ENCODE measurements at regions not wholly inside any gene's neighbourhood (a gene's known extent, or its start where the extent isn't known, plus 50 kb on each side); places are given as distances from the start of the nearest gene placed in this dataset.

DNA sequence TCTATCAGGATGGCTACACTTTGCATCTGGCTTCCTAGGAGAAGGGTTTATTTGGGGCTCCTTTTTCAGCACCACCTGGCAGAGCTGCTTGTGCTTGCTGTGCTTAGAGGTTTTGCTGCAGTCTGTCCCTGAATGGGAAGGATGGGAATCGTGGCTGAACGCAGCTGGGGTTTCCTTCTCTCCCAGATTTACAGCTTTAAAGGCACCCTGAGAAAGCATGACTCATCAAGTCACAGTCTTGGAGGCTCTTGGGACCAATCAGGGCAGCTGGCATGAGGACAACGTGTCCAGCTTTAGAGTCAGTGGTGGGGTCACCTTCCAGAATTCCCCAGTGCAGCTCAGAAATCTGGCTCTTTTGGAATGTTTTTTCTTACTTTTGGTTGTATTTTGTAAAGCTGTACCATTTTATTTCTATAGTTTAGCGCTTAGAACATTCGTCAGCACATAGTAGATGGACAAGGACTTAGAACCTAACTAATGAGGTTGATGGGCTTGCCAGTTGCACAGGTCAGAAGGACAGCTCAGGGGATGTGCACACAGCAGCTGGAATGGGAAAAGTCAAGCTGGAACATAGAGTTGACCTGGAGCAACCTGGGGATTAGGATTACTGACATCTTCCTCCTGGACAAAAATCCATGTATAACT lies 222.6 kb downstream of the PRDM2 start:
- ChIA-PET POLR2A (interaction anchor here (0.7 kb wide), 1 partner anchor 1424 kb away, joined by 5 read pairs; no protein-coding TSS in a partner anchor), CTCF (interaction anchor here (1.1 kb wide), 1 partner anchor 9 kb away, joined by 4 read pairs; no protein-coding TSS in a partner anchor)
- TF ChIP-seq, protein P1, sequence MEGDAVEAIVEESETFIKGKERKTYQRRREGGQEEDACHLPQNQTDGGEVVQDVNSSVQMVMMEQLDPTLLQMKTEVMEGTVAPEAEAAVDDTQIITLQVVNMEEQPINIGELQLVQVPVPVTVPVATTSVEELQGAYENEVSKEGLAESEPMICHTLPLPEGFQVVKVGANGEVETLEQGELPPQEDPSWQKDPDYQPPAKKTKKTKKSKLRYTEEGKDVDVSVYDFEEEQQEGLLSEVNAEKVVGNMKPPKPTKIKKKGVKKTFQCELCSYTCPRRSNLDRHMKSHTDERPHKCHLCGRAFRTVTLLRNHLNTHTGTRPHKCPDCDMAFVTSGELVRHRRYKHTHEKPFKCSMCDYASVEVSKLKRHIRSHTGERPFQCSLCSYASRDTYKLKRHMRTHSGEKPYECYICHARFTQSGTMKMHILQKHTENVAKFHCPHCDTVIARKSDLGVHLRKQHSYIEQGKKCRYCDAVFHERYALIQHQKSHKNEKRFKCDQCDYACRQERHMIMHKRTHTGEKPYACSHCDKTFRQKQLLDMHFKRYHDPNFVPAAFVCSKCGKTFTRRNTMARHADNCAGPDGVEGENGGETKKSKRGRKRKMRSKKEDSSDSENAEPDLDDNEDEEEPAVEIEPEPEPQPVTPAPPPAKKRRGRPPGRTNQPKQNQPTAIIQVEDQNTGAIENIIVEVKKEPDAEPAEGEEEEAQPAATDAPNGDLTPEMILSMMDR (IDR thresholded peaks at IDR 0.05), result no peak
- no peak for TF ChIP-seq EZH2 (IDR thresholded peaks at IDR 0.05; ENCODE audit: borderline replicate concordance, insufficient read depth, low read depth, low read length, poor library complexity, severe bottlenecking)
- Histone ChIP-seq H3K27me3 (replicated peaks in 1 of 4; ENCODE audit: control extremely low read depth in 1 of 4, control insufficient read depth in 3 of 4, insufficient read depth in 4 of 4, low read length in 3 of 4) (peaks cover 0 to 5% (median 2%) of the 10 kb centered on the region in 4 experiments), H3K4me2 (replicated peaks; ENCODE audit: low read depth, low read length, poor library complexity, severe bottlenecking) (no peak overlapping the region), H3K9me3 (ENCODE audit: control extremely low read depth in 1 of 3, control insufficient read depth in 2 of 3, insufficient read depth in 1 of 3, low read length in 2 of 3) (no peaks in the 10 kb centered on the region), H3K4me3 (ENCODE audit: control extremely low read depth in 1 of 5, extremely low read depth in 1 of 5, insufficient read depth in 1 of 5, low read depth in 2 of 5, low read length in 4 of 5) (no peak overlapping the region), H3K4me1 (ENCODE audit: control insufficient read depth in 2 of 2, insufficient read depth in 2 of 2, low read length in 2 of 2) (no peaks in the 10 kb centered on the region), H4K20me1 (ENCODE audit: control insufficient read depth, insufficient read depth, low read length, poor library complexity, severe bottlenecking) (no peaks in the 10 kb centered on the region), H3K9ac (ENCODE audit: low read length) (no peak overlapping the region), H2AFZ (ENCODE audit: insufficient read depth, low read depth, low read length, poor library complexity, severe bottlenecking) (no peak overlapping the region), H3K79me2 (ENCODE audit: control insufficient read depth, insufficient read depth, low read length) (no peaks in the 10 kb centered on the region), H3K27ac (ENCODE audit: low read length in 2 of 2) (no peak overlapping the region), H3K36me3 (replicated peaks in 1 of 2; ENCODE audit: control extremely low read depth in 1 of 2, control insufficient read depth in 1 of 2, extremely low read depth in 1 of 2, insufficient read depth in 2 of 2, low read length in 1 of 2) (no peaks in the 10 kb centered on the region)
- DNase-seq, result no peak
- intact Hi-C loops (cut with micrococcal nuclease), result no loop called here
- Mint-ChIP-seq H3K4me1 (no peaks in the 10 kb centered on the region), H3K4me3 (no peak overlapping the region), H3K27ac (no peak overlapping the region), H3K27me3 (peaks cover 36% of the 10 kb centered on the region), H3K9me3 (ENCODE audit: insufficient read depth) (peaks cover 2% of the 10 kb centered on the region)
- ATAC-seq (ENCODE audit: low read depth), result no peak
- 79% methylated on average over 3 of the region's 5 CpGs for WGBS (ENCODE audit: insufficient coverage)

- H3K27ac ChIP-seq (ENCODE audit: low read length in 2 of 2), result no peak overlapping the region
- no peak overlapping the region for H3K4me3 ChIP-seq (ENCODE audit: control extremely low read depth in 1 of 5, extremely low read depth in 1 of 5, insufficient read depth in 1 of 5, low read depth in 2 of 5, low read length in 4 of 5)
- H3K9me3 ChIP-seq (ENCODE audit: control extremely low read depth in 1 of 3, control insufficient read depth in 2 of 3, insufficient read depth in 1 of 3, low read length in 2 of 3), result no peaks in the 10 kb centered on the region
- ChIA-PET CTCF (no interaction called here), POLR2A (no interaction called here)
- H3K27me3 ChIP-seq (replicated peaks in 1 of 4; ENCODE audit: control extremely low read depth in 1 of 4, control insufficient read depth in 3 of 4, insufficient read depth in 4 of 4, low read length in 3 of 4), result peaks cover 0 to 15% (median 4%) of the 10 kb centered on the region in 4 experiments
- no peak for DNase-seq
- no peak for TF ChIP-seq EZH2 (IDR thresholded peaks at IDR 0.05; ENCODE audit: borderline replicate concordance, insufficient read depth, low read depth, low read length, poor library complexity, severe bottlenecking)
- TF ChIP-seq, protein P1 (IDR thresholded peaks at IDR 0.05), result no peak
- H2AFZ ChIP-seq (ENCODE audit: insufficient read depth, low read depth, low read length, poor library complexity, severe bottlenecking), result no peak overlapping the region
- no peak overlapping the region for H3K9ac ChIP-seq (ENCODE audit: low read length)
- H3K4me1 Mint-ChIP-seq, result no peaks in the 10 kb centered on the region
- intact Hi-C loops (cut with micrococcal nuclease), result no loop called here
- no peak overlapping the region for H3K4me2 ChIP-seq (replicated peaks; ENCODE audit: low read depth, low read length, poor library complexity, severe bottlenecking)
- ATAC-seq (ENCODE audit: low read depth), result no peak
- H3K79me2 ChIP-seq (ENCODE audit: control insufficient read depth, insufficient read depth, low read length), result no peaks in the 10 kb centered on the region
- H3K4me1 ChIP-seq (ENCODE audit: control insufficient read depth in 2 of 2, insufficient read depth in 2 of 2, low read length in 2 of 2), result no peaks in the 10 kb centered on the region
- H3K4me3 Mint-ChIP-seq, result no peak overlapping the region
- H4K20me1 ChIP-seq (ENCODE audit: control insufficient read depth, insufficient read depth, low read length, poor library complexity, severe bottlenecking), result no peaks in the 10 kb centered on the region
- no peaks in the 10 kb centered on the region for H3K36me3 ChIP-seq (replicated peaks in 1 of 2; ENCODE audit: control extremely low read depth in 1 of 2, control insufficient read depth in 1 of 2, extremely low read depth in 1 of 2, insufficient read depth in 2 of 2, low read length in 1 of 2)
- no peak overlapping the region for H3K27ac Mint-ChIP-seq
- peaks cover 39% of the 10 kb centered on the region for H3K27me3 Mint-ChIP-seq
- H3K9me3 Mint-ChIP-seq (ENCODE audit: insufficient read depth), result no peaks in the 10 kb centered on the region
Observed at GRCh38 chr1:13926556-13926955, 226.6 kb downstream of the PRDM2 start.

All from B cell (primary cell).